ENCODE measurements at regions not wholly inside any gene's neighbourhood (a gene's known extent, or its start where the extent isn't known, plus 50 kb on each side); places are given as distances from the start of the nearest gene placed in this dataset.

DNA sequence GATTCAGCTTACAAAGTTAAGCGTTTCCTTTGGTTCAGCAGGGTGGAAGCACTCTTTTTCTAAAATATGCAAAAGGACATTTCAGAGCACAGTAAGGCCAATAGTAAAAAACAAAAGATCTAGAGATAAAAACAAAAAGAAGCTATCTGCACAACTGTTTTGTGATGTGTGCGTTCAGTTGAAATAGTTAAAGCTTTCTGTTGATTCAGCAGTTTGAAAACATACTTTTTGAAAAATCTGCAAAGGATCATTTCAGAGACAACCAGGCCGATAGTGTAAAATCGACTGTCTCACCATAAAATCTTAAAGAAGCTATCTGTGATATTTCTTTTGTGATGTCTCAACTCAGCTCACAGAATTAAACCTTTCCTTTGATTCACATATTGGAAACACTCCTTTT, 300.0 kb upstream of the ALG10B start:
- Mint-ChIP-seq H3K27ac (no peak overlapping the region), H3K36me3 (ENCODE audit: low read depth) (no peaks in the 10 kb centered on the region), H3K9me3 (peaks cover 12% of the 10 kb centered on the region), H3K4me1 (no peaks in the 10 kb centered on the region), H3K4me3 (no peak overlapping the region), H3K27me3 (no peaks in the 10 kb centered on the region)
- DNase-seq, result no peak
- CTCF ChIA-PET, result no interaction called here
- POLR2A ChIA-PET, result no interaction called here

DNA sequence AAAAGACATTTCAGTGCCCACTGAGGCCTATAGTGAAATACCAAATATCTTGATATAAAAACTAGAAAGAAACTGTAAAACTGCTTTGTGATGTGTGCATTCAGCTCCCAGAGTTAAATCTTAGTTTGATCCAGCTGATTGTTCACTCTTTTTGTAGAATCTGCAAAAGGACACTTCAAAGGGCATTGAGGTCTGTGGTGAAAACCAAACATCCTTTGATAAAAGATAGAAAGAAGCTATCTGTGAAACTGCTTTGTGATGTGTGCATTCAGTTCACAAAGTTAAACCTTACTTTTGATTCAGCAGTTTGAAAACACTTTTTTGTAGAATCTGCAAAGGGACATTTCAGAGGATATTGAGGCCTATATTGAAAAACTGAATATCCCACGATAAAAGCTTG, 290.7 kb upstream of the ALG10B start:
- no peaks in the 10 kb centered on the region for H3K27me3 Mint-ChIP-seq

DNA sequence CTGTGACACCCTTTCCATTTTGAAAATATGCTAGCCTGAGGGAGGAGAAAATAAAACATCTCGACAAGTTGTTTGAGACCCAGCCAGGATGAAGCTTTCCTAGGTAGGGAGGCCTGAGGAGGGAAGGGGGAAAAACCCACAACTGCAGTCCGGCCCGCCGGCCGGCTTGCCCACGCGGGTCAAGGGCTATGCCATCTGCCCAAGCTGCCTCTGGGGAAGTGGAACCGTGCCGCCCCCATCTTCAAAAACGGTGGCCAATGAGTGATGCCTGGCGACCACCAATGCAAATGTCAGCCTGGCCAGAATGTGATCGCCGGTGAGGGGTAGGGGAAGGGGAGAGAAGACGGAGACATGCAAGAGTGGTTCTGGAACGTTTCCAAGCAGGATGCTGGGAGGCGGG, 263.5 kb upstream of the ALG10B start:
- H3K4me1 Mint-ChIP-seq, result no peaks in the 10 kb centered on the region
- no peaks in the 10 kb centered on the region for H3K36me3 Mint-ChIP-seq (ENCODE audit: low read depth)
- ChIA-PET POLR2A (no interaction called here), CTCF (no interaction called here)
- no peaks in the 10 kb centered on the region for H3K27me3 Mint-ChIP-seq
- no peak overlapping the region for H3K27ac Mint-ChIP-seq
- DNase-seq, result no peak
- H3K9me3 Mint-ChIP-seq, result peaks cover 45% of the 10 kb centered on the region
- no peak overlapping the region for H3K4me3 Mint-ChIP-seq

More for the DNA sequence above, 290.7 kb upstream of the ALG10B start:
- POLR2A ChIA-PET, result no interaction called here
- Mint-ChIP-seq H3K4me1 (no peaks in the 10 kb centered on the region), H3K9me3 (peaks cover 25% of the 10 kb centered on the region), H3K36me3 (ENCODE audit: low read depth) (no peaks in the 10 kb centered on the region), H3K27ac (no peak overlapping the region), H3K4me3 (no peak overlapping the region)
- CTCF ChIA-PET, result no interaction called here
- no peak for DNase-seq

DNA sequence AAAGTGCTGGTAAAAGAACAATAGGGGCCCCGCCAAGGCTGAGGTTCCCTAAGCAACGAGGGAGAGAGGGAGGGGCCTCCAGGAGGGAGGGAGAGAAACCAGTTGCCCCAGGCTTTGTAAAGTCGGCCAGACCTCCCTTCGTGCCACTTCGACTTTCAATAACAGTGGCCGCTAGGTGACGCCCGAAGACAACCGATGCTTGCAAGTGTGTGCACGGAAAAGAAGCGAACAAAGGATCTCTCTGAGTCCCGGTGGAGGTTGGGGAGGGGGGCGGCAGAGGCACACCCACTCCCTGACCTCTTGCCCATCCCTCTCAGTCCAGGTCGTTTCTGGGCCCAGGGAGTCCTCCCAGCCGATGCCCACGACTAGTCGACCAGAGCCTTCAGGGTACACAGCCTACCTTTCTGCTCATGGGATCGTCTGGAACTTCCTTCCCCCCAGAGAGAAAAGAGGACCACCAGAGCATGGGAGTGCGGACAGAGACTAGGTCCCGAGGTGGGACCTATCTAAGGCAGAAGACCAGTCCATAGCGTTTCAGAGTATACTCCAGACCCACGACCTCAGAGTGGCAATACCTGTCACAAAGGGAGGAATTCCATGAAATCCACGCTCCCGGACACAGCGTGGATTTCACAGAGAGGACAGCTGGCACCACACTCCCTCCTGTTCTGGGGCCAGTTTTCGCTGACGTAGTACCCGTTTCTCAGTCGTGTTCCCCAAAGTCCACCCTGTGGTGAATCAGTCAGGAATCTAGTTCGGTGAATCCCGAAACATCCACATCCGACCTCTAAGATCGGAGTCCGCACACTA, 262.7 kb upstream of the ALG10B start:
- no peak for DNase-seq
- no peaks in the 10 kb centered on the region for H3K4me1 Mint-ChIP-seq
- H3K27me3 Mint-ChIP-seq, result no peaks in the 10 kb centered on the region
- no peak overlapping the region for H3K4me3 Mint-ChIP-seq
- POLR2A ChIA-PET, result no interaction called here
- CTCF ChIA-PET, result no interaction called here
- no peaks in the 10 kb centered on the region for H3K36me3 Mint-ChIP-seq (ENCODE audit: low read depth)
- no peak overlapping the region for H3K27ac Mint-ChIP-seq
- H3K9me3 Mint-ChIP-seq, result peaks cover 42% of the 10 kb centered on the region

DNA sequence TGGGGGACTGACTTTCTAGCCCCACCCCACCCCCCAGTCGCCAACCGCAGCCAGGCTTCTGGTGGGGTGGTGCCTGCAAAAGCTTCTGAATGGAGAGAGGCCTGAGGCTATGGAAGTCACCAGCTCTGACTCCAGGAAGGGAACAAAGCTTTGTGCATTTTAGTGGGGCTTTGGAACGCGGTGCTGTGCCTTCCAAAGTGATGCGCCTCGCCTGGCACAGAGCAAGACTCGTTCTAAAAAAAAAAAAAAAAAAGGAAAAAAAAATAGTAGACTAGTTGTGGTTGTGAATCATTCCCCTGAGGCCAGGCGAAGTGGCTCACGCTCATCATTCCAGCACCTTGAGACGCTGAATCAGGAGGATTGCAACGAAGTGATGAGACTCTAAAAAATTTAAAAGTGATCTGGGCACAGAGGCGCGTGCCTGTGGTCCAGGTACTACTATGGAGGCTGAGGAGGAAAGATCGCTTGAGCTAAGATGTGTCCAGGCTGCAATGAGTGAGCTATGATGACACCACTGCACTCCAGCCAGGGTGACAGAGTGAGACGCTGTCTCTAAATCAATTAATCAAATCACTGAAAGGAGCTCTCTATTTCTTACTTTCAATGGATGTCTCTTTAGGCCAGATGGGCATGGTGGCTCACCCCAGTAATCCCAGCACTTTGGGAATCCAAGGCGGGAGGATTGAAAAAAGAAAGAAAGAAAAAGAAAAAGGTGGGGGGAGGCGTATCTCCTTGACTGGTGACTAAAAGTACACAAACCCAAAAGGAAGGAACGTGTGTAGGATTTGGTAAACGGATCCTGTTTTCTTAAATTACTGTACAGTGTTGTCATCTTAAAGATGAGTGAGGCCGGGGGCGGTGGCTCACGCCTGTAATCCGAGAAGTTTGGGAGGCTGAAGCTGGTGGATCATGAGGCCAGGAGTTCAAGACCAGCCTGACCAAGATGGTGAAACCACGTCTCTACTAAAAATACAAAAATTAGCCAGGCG, 259.6 kb upstream of the ALG10B start:
- H3K4me1 Mint-ChIP-seq, result no peaks in the 10 kb centered on the region
- H3K27ac Mint-ChIP-seq, result no peak overlapping the region
- DNase-seq, result no peak
- no peaks in the 10 kb centered on the region for H3K27me3 Mint-ChIP-seq
- no peak overlapping the region for H3K4me3 Mint-ChIP-seq
- peaks cover 43% of the 10 kb centered on the region for H3K9me3 Mint-ChIP-seq
- ChIA-PET POLR2A (no interaction called here), CTCF (no interaction called here)
- no peaks in the 10 kb centered on the region for H3K36me3 Mint-ChIP-seq (ENCODE audit: low read depth)

DNA sequence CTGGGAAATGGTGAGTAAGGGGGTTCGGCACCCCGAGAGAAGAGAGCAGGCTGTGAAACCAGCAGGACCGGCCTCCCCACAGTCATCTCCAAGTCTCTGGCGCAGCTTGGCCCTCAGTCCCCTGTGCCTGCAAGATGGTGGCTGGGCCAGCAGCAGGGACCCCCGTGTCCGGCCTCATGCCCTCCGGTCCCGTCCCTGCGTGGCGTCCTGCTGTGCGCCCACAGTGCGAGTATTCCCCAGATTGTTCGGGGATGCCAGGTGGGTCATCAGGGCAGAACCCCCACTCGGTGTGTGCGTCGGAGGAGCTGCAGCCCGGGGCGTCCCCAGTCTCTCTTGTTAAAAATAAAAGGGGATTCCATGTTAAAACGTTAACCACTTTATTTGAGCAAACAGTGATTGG, 216.9 kb upstream of the ALG10B start:
- CTCF ChIA-PET, result no interaction called here
- Mint-ChIP-seq H3K9me3 (peaks cover 12% of the 10 kb centered on the region), H3K36me3 (ENCODE audit: low read depth) (no peaks in the 10 kb centered on the region), H3K4me1 (no peaks in the 10 kb centered on the region), H3K27ac (no peak overlapping the region), H3K4me3 (no peak overlapping the region), H3K27me3 (no peaks in the 10 kb centered on the region)
- POLR2A ChIA-PET, result no interaction called here
- no peak for DNase-seq

DNA sequence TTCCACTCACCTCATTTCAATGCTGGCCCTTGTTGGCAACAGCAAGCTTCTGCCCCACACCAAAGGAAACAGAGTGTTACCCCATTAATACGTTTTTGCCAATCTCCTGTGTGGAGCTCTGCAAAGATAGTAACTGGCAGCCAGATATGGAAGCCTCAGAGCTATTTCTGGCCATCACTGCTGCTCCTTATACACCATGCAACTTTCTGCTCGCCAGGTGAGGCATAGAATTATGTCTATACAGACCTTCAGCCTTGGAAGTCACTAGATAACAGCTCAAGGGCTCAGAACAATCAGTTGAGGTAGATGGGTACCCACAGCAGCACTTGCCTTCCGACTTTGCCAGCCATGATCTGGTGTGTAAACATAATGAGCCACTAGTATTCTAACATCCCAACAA, 214.8 kb upstream of the ALG10B start:
- H3K4me1 Mint-ChIP-seq, result no peaks in the 10 kb centered on the region
- ChIA-PET POLR2A (no interaction called here), CTCF (no interaction called here)
- H3K4me3 Mint-ChIP-seq, result no peak overlapping the region
- no peak overlapping the region for H3K27ac Mint-ChIP-seq
- H3K9me3 Mint-ChIP-seq, result peaks cover 12% of the 10 kb centered on the region
- H3K27me3 Mint-ChIP-seq, result no peaks in the 10 kb centered on the region
- no peak for DNase-seq
- H3K36me3 Mint-ChIP-seq (ENCODE audit: low read depth), result no peaks in the 10 kb centered on the region

DNA sequence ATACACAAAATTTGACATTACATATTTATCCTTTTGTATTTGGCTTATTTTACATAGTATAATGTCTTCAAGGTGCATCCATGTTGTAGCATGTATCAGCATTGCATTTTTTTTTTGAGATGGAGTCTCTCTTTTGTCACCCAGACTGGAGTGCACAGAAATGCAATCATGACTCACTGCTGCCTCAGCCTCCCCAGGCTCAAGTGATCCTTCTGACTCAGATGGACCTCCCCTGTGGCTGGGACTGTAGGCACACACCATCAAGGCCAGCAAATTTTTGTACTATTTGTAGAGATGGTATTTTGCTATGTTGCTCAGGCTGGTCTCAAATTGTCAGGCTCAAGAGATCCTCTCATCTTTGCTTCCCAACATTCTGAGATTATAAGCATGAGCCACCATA, 214.4 kb upstream of the ALG10B start:
- H3K27me3 Mint-ChIP-seq, result no peaks in the 10 kb centered on the region
- CTCF ChIA-PET, result no interaction called here
- peaks cover 12% of the 10 kb centered on the region for H3K9me3 Mint-ChIP-seq
- no peaks in the 10 kb centered on the region for H3K36me3 Mint-ChIP-seq (ENCODE audit: low read depth)
- no peak overlapping the region for H3K4me3 Mint-ChIP-seq
- no peak for DNase-seq
- POLR2A ChIA-PET, result no interaction called here
- H3K4me1 Mint-ChIP-seq, result no peaks in the 10 kb centered on the region
- H3K27ac Mint-ChIP-seq, result no peak overlapping the region

DNA sequence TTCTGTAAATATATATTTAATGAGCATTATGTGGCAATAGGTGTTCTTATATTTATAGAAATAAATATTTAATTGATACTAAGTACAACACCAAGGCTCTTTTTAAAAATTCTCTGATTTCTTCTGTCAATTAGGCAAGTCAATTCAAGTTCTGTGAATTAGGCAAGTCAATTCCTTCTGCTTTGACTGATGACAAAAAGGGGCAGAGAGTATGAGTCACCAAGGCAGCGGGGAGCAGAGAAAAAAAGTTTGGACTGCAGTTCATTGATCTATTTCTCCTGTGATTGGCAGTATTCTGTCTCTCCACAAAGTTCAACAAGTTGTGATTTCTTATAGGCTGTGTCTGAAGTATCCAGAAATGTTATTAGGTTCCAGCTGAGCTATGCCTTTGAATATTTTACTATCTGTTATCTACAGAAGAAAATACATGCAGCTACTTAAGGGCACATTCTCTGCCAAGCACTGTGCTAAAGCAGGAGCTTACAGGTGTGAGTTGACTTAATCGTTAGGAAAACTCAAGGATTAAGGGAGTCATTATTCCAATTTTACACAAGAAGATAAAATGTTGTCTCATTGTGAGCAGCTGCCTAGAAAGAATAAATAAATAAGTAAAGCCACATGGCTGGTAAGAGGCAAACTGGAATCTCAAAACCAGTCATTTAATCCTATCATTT, 206.4 kb upstream of the ALG10B start:
- Mint-ChIP-seq H3K9me3 (no peaks in the 10 kb centered on the region), H3K27ac (no peak overlapping the region), H3K4me3 (no peak overlapping the region), H3K4me1 (no peaks in the 10 kb centered on the region), H3K36me3 (ENCODE audit: low read depth) (no peaks in the 10 kb centered on the region), H3K27me3 (no peaks in the 10 kb centered on the region)
- ChIA-PET POLR2A (no interaction called here), CTCF (no interaction called here)
- DNase-seq, result no peak

DNA sequence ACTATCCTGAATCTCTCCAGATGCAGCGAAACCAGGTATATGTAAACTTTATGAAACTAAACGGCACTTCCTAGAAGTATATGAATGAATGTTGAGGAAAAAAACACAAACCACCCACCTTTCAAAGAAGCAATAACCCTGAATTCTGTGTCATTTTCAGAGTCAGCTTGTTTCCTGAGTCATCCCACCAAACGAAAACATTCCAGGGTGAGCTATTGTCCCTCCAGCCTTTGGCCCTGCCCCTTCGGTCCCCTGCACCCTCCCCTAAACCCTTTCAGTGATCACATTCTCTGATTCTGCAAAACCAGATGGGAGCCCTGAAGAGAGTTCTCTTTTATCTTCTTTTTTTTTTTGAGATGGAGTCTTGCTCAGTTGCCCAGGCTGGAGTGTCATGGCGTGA, 202.6 kb upstream of the ALG10B start:
- Mint-ChIP-seq H3K36me3 (ENCODE audit: low read depth) (no peaks in the 10 kb centered on the region), H3K27me3 (no peaks in the 10 kb centered on the region), H3K27ac (no peak overlapping the region), H3K4me3 (no peak overlapping the region), H3K4me1 (no peaks in the 10 kb centered on the region), H3K9me3 (peaks cover 5% of the 10 kb centered on the region)
- DNase-seq, result no peak
- ChIA-PET POLR2A (no interaction called here), CTCF (no interaction called here)

DNA sequence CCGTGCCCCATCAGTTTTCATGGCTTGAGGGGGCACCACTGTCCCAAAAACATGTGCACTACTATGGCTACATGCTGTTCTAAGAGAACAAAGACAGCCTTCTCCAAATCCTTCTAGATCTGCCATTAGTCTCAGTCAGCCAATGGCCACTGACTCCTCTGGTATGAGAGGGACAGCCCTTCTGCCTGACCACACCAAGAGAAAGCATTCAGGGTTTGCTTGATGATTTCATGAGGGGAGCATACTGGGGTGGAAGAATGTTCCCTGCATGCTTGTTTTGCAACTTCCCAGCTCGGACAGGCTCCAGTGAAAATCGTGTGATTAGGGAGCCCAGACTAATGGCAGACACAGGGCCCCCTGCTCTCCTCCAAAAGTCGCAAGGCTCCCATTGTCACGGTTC, 199.6 kb upstream of the ALG10B start:
- Mint-ChIP-seq H3K4me1 (no peaks in the 10 kb centered on the region), H3K9me3 (peaks cover 5% of the 10 kb centered on the region), H3K27me3 (no peaks in the 10 kb centered on the region), H3K36me3 (ENCODE audit: low read depth) (no peaks in the 10 kb centered on the region), H3K27ac (no peak overlapping the region), H3K4me3 (no peak overlapping the region)
- CTCF ChIA-PET, result no interaction called here
- POLR2A ChIA-PET, result no interaction called here
- no peak for DNase-seq

DNA sequence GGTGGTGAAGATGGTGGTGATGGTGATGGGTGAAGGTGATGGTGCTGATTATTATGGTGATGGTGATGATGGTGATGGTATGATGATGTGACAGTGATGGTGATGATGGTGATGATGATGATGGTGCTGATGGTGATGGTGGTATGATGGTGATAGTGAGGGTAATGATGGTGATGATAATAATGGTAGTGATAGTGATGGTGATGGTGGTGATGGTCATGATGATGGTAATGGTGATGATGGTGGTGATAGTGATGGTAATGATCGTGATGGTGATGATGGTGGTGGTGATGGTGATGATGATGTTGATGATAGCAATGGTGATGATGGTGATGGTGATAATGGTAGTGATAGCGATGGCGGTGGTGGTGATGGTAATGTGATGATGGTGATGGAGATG, 197.9 kb upstream of the ALG10B start:
- DNase-seq, result no peak
- ChIA-PET POLR2A (no interaction called here), CTCF (no interaction called here)
- Mint-ChIP-seq H3K4me1 (no peaks in the 10 kb centered on the region), H3K36me3 (ENCODE audit: low read depth) (no peaks in the 10 kb centered on the region), H3K9me3 (peaks cover 5% of the 10 kb centered on the region), H3K27me3 (no peaks in the 10 kb centered on the region), H3K27ac (no peak overlapping the region), H3K4me3 (no peak overlapping the region)

DNA sequence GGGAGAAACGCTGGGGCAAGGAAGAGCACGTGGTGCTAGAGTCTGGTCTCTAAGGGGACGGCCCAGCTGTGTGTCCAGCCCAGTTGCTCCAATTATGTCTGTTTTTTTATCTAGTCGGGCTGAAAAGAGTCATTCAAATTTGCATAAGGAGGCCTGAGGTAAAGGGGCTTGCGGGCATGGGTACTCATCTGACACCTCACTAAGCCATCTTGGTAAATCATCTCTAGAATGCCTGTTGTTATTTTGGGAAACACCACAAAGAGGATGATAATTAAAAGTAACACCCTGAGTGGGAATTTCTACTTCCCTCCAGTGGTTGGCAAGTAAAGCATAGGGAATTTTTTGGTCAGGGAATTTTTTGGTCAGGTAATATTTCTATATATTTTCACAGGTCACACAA, 196.1 kb upstream of the ALG10B start:
- no peak overlapping the region for H3K27ac Mint-ChIP-seq
- POLR2A ChIA-PET, result no interaction called here
- CTCF ChIA-PET, result no interaction called here
- H3K4me1 Mint-ChIP-seq, result no peaks in the 10 kb centered on the region
- H3K9me3 Mint-ChIP-seq, result peaks cover 11% of the 10 kb centered on the region
- no peak overlapping the region for H3K4me3 Mint-ChIP-seq
- no peaks in the 10 kb centered on the region for H3K36me3 Mint-ChIP-seq (ENCODE audit: low read depth)
- no peak for DNase-seq
- no peaks in the 10 kb centered on the region for H3K27me3 Mint-ChIP-seq
